GM19438 (cell line): ENCODE measurements at regions not wholly inside any gene's neighbourhood (a gene's known extent, or its start where the extent isn't known, plus 50 kb on each side); places are given as distances from the start of the nearest gene placed in this dataset.
"Not testable (repeated sequence)": the region's sequence is repeated elsewhere in the genome, so short reads cannot be mapped to it uniquely, and the experiment has no call there.

Experiments
- ATAC-seq: cut with Tn5 transposase; IDR thresholded peaks from one replicate; pipeline ENCODE4 v1.9.1; 2021; ENCODE audit warnings: low read depth; ENCODE audit not compliant: unreplicated experiment

- ATAC-seq = no peak
Measured at GRCh38 chr3:127421943-127422662, 134.3 kb upstream of the PRR20G start.

- no peak for ATAC-seq
Measured at GRCh38 chr3:127420829-127421228, 133.0 kb upstream of the PRR20G start.

- ATAC-seq = no peak
Measured at GRCh38 chr3:127419641-127420553, 132.1 kb upstream of the PRR20G start.

GRCh38 chr3:127419182-127419581, 131.3 kb upstream of the PRR20G start:
- no peak for ATAC-seq

GRCh38 chr3:127418560-127419147, 130.8 kb upstream of the PRR20G start:
- no peak for ATAC-seq

- ATAC-seq = no peak
Measured at GRCh38 chr3:127417709-127418559, 130.1 kb upstream of the PRR20G start.

GRCh38 chr3:127413871-127414270, 126.0 kb upstream of the PRR20G start:
- ATAC-seq = no peak

GRCh38 chr3:127413318-127413673, 125.5 kb upstream of the PRR20G start:
- ATAC-seq = no peak

- no peak for ATAC-seq
Measured at GRCh38 chr3:127412578-127413317, 124.9 kb upstream of the PRR20G start.

GRCh38 chr3:127411875-127412274, 124.0 kb upstream of the PRR20G start:
- ATAC-seq = not testable (repeated sequence)

GRCh38 chr3:127411083-127411727, 123.4 kb upstream of the PRR20G start:
- no peak for ATAC-seq

- no peak for ATAC-seq
Measured at GRCh38 chr3:127410678-127411077, 122.8 kb upstream of the PRR20G start.

- no peak for ATAC-seq
Measured at GRCh38 chr3:127410137-127410488, 122.3 kb upstream of the PRR20G start.

- ATAC-seq = no peak
Measured at GRCh38 chr3:127409421-127410136, 121.7 kb upstream of the PRR20G start.

- ATAC-seq = no peak
Measured at GRCh38 chr3:127408684-127409420, 121.0 kb upstream of the PRR20G start.

- no peak for ATAC-seq
Measured at GRCh38 chr3:127408022-127408683, 120.3 kb upstream of the PRR20G start.

- no peak for ATAC-seq
Measured at GRCh38 chr3:127407026-127407939, 119.4 kb upstream of the PRR20G start.
